HG03159 (cell line): ENCODE measurements at regions not wholly inside any gene's neighbourhood (a gene's known extent, or its start where the extent isn't known, plus 50 kb on each side); places are given as distances from the start of the nearest gene placed in this dataset.

Source experiments
- ATAC-seq: cut with Tn5 transposase; IDR thresholded peaks from one replicate; pipeline ENCODE4 v1.9.1; 2021; ENCODE audit warnings: mild to moderate bottlenecking, moderate library complexity; ENCODE audit not compliant: unreplicated experiment

GRCh38 chr13:105139380-105140285 lies 1395.8 kb downstream of the EFNB2 start:
- peak; percentile 98 for ATAC-seq

GRCh38 chr13:105139048-105139379 lies 1396.4 kb downstream of the EFNB2 start:
- ATAC-seq, result peak; percentile 9

GRCh38 chr13:105135852-105136615 lies 1399.4 kb downstream of the EFNB2 start:
- no peak for ATAC-seq

GRCh38 chr13:105127732-105128131 lies 1407.7 kb downstream of the EFNB2 start:
- no peak for ATAC-seq

GRCh38 chr13:105121221-105121620 lies 1414.2 kb downstream of the EFNB2 start:
- no peak for ATAC-seq

GRCh38 chr13:105118426-105118985 lies 1417.0 kb downstream of the EFNB2 start:
- ATAC-seq, result no peak

- no peak for ATAC-seq
These were observed 1418.5 kb downstream of the EFNB2 start for GRCh38 chr13:105116966-105117365.

- no peak for ATAC-seq
These were observed 1422.9 kb downstream of the EFNB2 start for GRCh38 chr13:105112561-105112960.

- no peak for ATAC-seq
These were observed 1427.7 kb downstream of the EFNB2 start for GRCh38 chr13:105107781-105108180.

GRCh38 chr13:105105471-105105870 lies 1430.0 kb downstream of the EFNB2 start:
- no peak for ATAC-seq

- no peak for ATAC-seq
These were observed 1437.9 kb downstream of the EFNB2 start for GRCh38 chr13:105097521-105097920.

GRCh38 chr13:105089858-105090643 lies 1445.4 kb downstream of the EFNB2 start:
- no peak for ATAC-seq

GRCh38 chr13:105087945-105088344 lies 1447.5 kb downstream of the EFNB2 start:
- no peak for ATAC-seq

GRCh38 chr13:105084931-105085330 lies 1450.5 kb downstream of the EFNB2 start:
- ATAC-seq, result no peak

- ATAC-seq, result no peak
These were observed 1451.5 kb downstream of the EFNB2 start for GRCh38 chr13:105083992-105084391.

GRCh38 chr13:105074755-105075154 lies 1460.7 kb downstream of the EFNB2 start:
- ATAC-seq, result no peak

- no peak for ATAC-seq
These were observed 1462.4 kb downstream of the EFNB2 start for GRCh38 chr13:105073041-105073440.

- no peak for ATAC-seq
These were observed 1465.0 kb downstream of the EFNB2 start for GRCh38 chr13:105070452-105070851.

GRCh38 chr13:105069106-105069505 lies 1466.4 kb downstream of the EFNB2 start:
- ATAC-seq, result no peak

GRCh38 chr13:105063676-105064075 lies 1471.8 kb downstream of the EFNB2 start:
- no peak for ATAC-seq

GRCh38 chr13:105059786-105060185 lies 1475.7 kb downstream of the EFNB2 start:
- no peak for ATAC-seq
